ENCODE measurements at regions not wholly inside any gene's neighbourhood (a gene's known extent, or its start where the extent isn't known, plus 50 kb on each side); places are given as distances from the start of the nearest gene placed in this dataset.

DNA sequence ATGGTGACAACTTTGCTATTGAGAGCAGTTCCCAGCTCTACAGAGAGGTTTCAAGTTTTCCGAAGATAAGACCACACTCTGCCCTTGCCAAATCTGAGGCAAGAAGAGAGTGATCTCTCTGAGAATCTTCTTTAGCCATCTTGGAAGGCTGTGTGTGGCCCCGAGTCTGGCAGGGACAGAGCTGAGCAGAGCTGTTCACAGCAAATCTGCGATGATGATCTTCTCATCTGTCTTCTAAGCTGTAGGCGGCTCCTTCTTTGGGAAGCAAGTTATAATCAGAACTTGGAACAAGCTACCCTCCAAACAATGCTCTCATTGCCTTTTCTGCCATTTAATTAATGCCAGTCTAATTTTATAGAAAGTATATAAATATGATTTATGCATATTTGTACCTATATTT, 379.0 kb upstream of the MEF2C start:
- H3K4me3 ChIP-seq (ENCODE audit: insufficient read depth, low read length, poor library complexity, severe bottlenecking): no peak overlapping the region
- no peaks in the 10 kb centered on the region for H3K79me2 ChIP-seq (ENCODE audit: insufficient read depth, low read length)
- no peaks in the 10 kb centered on the region for H3K27me3 ChIP-seq (ENCODE audit: low read length)
- H4K20me1 ChIP-seq (ENCODE audit: low read depth, low read length): no peaks in the 10 kb centered on the region
- H3F3A ChIP-seq (ENCODE audit: insufficient read depth): no peaks in the 10 kb centered on the region
- no peaks in the 10 kb centered on the region for H3K9me3 ChIP-seq (ENCODE audit: insufficient read depth, low read length)
- no peaks in the 10 kb centered on the region for H3K9me2 ChIP-seq (replicated peaks; ENCODE audit: insufficient read depth, low read length)
- no peak overlapping the region for H3K27ac ChIP-seq (ENCODE audit: low read depth, low read length)
- H2AFZ ChIP-seq (ENCODE audit: low read depth, low read length, severe bottlenecking): no peak overlapping the region
- H3K36me3 ChIP-seq (ENCODE audit: low read length): no peaks in the 10 kb centered on the region
- no peak overlapping the region for H3K9ac ChIP-seq (ENCODE audit: low read length)
- TF ChIP-seq, protein P1, sequence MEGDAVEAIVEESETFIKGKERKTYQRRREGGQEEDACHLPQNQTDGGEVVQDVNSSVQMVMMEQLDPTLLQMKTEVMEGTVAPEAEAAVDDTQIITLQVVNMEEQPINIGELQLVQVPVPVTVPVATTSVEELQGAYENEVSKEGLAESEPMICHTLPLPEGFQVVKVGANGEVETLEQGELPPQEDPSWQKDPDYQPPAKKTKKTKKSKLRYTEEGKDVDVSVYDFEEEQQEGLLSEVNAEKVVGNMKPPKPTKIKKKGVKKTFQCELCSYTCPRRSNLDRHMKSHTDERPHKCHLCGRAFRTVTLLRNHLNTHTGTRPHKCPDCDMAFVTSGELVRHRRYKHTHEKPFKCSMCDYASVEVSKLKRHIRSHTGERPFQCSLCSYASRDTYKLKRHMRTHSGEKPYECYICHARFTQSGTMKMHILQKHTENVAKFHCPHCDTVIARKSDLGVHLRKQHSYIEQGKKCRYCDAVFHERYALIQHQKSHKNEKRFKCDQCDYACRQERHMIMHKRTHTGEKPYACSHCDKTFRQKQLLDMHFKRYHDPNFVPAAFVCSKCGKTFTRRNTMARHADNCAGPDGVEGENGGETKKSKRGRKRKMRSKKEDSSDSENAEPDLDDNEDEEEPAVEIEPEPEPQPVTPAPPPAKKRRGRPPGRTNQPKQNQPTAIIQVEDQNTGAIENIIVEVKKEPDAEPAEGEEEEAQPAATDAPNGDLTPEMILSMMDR (IDR thresholded peaks at IDR 0.05; ENCODE audit: insufficient read depth, low read length, poor library complexity, severe bottlenecking): no peak
- TF ChIP-seq EZH2phosphoT487 (conservative IDR thresholded peaks at IDR 0.05; ENCODE audit: low read length): no peak
- no peak overlapping the region for H3K4me2 ChIP-seq (ENCODE audit: low read depth, low read length, poor library complexity, severe bottlenecking)

- Histone ChIP-seq H3K9me3 (ENCODE audit: insufficient read depth, low read length) (no peaks in the 10 kb centered on the region), H3K36me3 (ENCODE audit: low read length) (no peaks in the 10 kb centered on the region), H3K27ac (ENCODE audit: low read depth, low read length) (no peak overlapping the region), H3K27me3 (ENCODE audit: low read length) (no peaks in the 10 kb centered on the region), H2AFZ (ENCODE audit: low read depth, low read length, severe bottlenecking) (no peak overlapping the region), H3K4me2 (ENCODE audit: low read depth, low read length, poor library complexity, severe bottlenecking) (no peak overlapping the region), H3K9ac (ENCODE audit: low read length) (no peak overlapping the region), H3K79me2 (ENCODE audit: insufficient read depth, low read length) (no peaks in the 10 kb centered on the region), H3F3A (ENCODE audit: insufficient read depth) (no peaks in the 10 kb centered on the region), H3K9me2 (replicated peaks; ENCODE audit: insufficient read depth, low read length) (no peaks in the 10 kb centered on the region), H4K20me1 (ENCODE audit: low read depth, low read length) (no peaks in the 10 kb centered on the region), H3K4me3 (ENCODE audit: insufficient read depth, low read length, poor library complexity, severe bottlenecking) (no peak overlapping the region)
- TF ChIP-seq, protein P1 (IDR thresholded peaks at IDR 0.05; ENCODE audit: insufficient read depth, low read length, poor library complexity, severe bottlenecking): no peak
- TF ChIP-seq EZH2phosphoT487 (conservative IDR thresholded peaks at IDR 0.05; ENCODE audit: low read length): no peak
Measured at GRCh38 chr5:89260254-89260653, 377.3 kb upstream of the MEF2C start.

DNA sequence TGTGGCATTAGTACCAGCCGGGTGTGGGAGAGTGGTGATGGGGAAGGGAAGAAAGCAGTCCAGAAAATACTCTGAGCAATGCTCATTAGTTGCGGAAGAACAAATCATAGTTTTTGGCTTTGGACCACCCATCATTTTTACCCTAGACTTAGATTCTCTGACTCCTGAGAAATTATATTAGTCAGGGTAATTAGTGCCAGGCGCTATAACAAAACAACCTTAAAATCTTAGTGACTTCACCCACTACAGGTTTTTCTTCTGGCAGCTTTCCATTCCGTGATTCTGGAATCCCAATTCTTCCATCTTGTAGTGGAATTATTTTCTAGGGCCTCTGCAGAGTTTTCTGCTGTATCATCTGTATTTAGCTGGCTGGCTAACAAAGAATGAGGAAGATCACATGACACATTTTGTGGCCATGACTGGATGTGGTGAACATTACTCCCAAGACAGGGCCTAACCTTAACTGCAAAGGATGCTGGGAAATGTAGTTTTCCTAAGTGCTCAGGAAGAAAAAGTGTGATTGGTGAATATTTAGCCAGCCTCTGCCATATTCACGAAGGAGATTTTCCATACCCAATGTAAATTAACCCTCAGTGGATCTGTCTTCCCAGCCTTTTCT, 373.0 kb upstream of the MEF2C start:
- no peaks in the 10 kb centered on the region for H3K9me2 ChIP-seq (replicated peaks; ENCODE audit: insufficient read depth, low read length)
- H2AFZ ChIP-seq (ENCODE audit: low read depth, low read length, severe bottlenecking): no peak overlapping the region
- no peaks in the 10 kb centered on the region for H4K20me1 ChIP-seq (ENCODE audit: low read depth, low read length)
- no peaks in the 10 kb centered on the region for H3K36me3 ChIP-seq (ENCODE audit: low read length)
- H3K9ac ChIP-seq (ENCODE audit: low read length): no peak overlapping the region
- H3K9me3 ChIP-seq (ENCODE audit: insufficient read depth, low read length): no peaks in the 10 kb centered on the region
- TF ChIP-seq EZH2phosphoT487 (conservative IDR thresholded peaks at IDR 0.05; ENCODE audit: low read length): no peak
- TF ChIP-seq, protein P1 (IDR thresholded peaks at IDR 0.05; ENCODE audit: insufficient read depth, low read length, poor library complexity, severe bottlenecking): no peak
- H3K27me3 ChIP-seq (ENCODE audit: low read length): no peaks in the 10 kb centered on the region
- no peaks in the 10 kb centered on the region for H3F3A ChIP-seq (ENCODE audit: insufficient read depth)
- H3K4me2 ChIP-seq (ENCODE audit: low read depth, low read length, poor library complexity, severe bottlenecking): no peak overlapping the region
- H3K4me3 ChIP-seq (ENCODE audit: insufficient read depth, low read length, poor library complexity, severe bottlenecking): no peak overlapping the region
- H3K27ac ChIP-seq (ENCODE audit: low read depth, low read length): no peak overlapping the region
- H3K79me2 ChIP-seq (ENCODE audit: insufficient read depth, low read length): no peaks in the 10 kb centered on the region

All from SU-DHL-6 (cell line).